Skeletal muscle satellite cell (primary cell): ENCODE measurements at regions not wholly inside any gene's neighbourhood (a gene's known extent, or its start where the extent isn't known, plus 50 kb on each side); places are given as distances from the start of the nearest gene placed in this dataset. TPM values are rescaled to one million over a fixed set of nuclear protein-coding genes. Genes with fewer than 3 reads are reported as not detected.

Experiments used
- H3K27me3 ChIP-seq: 2 replicates; pipeline ENCODE4 v1.7.0; 2013; ENCODE audit warnings: low read length; ENCODE audit not compliant: control insufficient read depth, insufficient read depth
- H3K36me3 ChIP-seq: 2 replicates; pipeline ENCODE4 v1.7.0; 2013; ENCODE audit warnings: mild to moderate bottlenecking, control low read depth, low read length; ENCODE audit not compliant: insufficient read depth
- H3K4me1 ChIP-seq: 2 replicates; pipeline ENCODE4 v1.7.0; 2013; ENCODE audit warnings: low read length; ENCODE audit not compliant: control insufficient read depth, insufficient read depth
- H3K4me2 ChIP-seq: 2 replicates; pipeline ENCODE4 v1.7.0; 2013; ENCODE audit warnings: mild to moderate bottlenecking, low read length
- H3K4me3 ChIP-seq: 2 replicates; pipeline ENCODE4 v1.7.0; 2013; ENCODE audit warnings: low read length
- H3K9ac ChIP-seq: 2 replicates; pipeline ENCODE4 v1.7.0; 2013; ENCODE audit warnings: mild to moderate bottlenecking, low read depth, low read length, moderate library complexity
- H3K9me3 ChIP-seq: replicated peaks from 2 replicates; pipeline ENCODE4 v1.7.0; 2013; ENCODE audit warnings: mild to moderate bottlenecking, control low read depth, low read length
- small RNA-seq: library from RNA; depleted of rRNA; stranded (forward); fragments of <200 nt; gene quantifications from one replicate; pipeline ENCODE3, GENCODE V24; 2012

DNA sequence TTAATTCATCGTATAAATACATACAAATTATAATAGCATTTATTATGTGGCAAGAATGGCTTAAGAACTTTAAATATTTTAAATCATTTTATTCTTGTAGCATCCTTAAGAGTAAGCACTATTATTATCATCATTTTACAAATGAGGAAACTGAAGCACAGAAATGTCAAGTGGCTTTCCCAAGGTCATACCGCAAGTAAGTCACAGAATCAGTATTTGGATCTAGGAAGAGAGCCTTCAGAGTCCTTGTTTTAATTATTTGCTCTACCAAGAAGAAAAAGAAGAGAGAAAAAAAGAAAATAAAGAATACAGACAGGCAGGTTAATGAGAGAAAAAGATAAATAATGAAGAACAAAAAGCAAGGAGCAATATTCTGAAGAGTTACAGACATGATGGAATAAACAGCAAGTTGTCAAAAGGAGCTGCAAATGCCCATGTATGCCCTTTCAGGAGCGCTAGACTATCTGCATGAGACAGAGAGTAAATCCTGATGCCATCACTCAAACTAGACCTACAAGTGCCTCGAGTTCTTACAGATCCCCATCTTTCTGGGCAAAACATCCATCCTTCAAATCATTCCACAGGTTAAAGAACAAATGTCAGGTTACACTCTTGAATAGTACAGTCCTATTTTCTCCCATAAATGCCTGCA is 57.8 kb upstream of the ETAA1 start:
- Histone ChIP-seq H3K4me1 (no peaks in the 10 kb centered on the region), H3K36me3 (no peaks in the 10 kb centered on the region), H3K4me2 (no peak overlapping the region), H3K27me3 (no peaks in the 10 kb centered on the region), H3K9me3 (no peaks in the 10 kb centered on the region), H3K9ac (no peak overlapping the region), H3K4me3 (no peak overlapping the region)

DNA sequence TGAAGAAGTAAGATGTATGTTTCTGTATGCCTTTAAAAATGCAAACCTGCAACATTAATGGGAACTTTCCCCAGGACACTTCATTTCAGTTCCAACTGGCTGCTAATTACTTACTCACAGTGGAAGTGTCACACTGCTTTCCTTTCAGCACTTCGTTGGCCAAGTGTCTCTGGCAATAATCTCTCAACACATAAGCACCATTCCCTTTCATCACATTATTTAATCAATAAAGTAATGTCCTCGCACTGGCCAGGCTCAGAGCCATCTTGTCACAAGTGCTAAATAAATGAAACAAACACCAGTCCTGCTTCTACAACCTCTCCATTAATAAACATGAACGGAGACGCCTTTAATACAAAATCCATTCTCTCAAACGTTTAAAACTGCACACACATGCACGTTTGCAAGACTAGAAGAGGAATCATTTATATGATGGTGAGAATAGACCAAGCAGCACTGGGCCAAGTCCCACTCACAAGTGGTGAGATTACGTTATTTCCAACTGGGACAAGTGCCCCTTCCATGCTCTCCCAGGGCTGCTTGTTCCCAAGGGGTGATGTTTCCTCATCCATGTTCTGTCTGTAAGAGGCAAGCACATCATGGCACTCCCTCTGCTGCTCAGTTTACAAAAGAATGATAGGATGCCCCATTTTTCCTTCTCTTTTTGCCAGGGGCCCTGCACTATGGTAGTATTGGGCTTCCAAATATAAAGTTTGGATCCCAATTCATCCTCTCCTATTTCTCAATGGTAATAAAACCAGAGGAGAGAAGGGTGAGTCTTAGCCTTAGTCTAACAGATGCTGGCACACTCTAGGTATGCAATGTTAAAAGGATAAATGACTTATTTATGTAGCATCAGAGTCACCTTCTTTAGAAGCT is 56.8 kb upstream of the ETAA1 start:
- H3K36me3 ChIP-seq = no peaks in the 10 kb centered on the region
- H3K4me1 ChIP-seq = no peaks in the 10 kb centered on the region
- no peaks in the 10 kb centered on the region for H3K9me3 ChIP-seq
- H3K27me3 ChIP-seq = no peaks in the 10 kb centered on the region
- no peak overlapping the region for H3K4me2 ChIP-seq
- no peak overlapping the region for H3K9ac ChIP-seq
- H3K4me3 ChIP-seq = no peak overlapping the region

DNA sequence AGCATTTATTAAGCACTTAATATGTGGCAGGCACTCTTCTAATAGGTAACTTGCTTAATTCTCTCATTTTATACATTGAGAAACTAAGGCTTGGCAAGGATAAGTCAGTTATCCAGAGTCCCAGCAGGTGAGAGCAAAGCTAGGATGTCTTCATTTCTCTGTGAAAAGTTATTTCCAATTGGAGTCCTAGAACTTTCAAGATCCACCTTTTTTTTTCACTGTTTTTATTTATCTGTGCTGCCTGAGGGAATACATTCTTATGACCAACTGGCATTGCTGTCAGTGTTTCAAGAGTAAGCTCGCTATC is 56.2 kb upstream of the ETAA1 start:
- H3K27me3 ChIP-seq = no peaks in the 10 kb centered on the region
- no peak overlapping the region for H3K4me2 ChIP-seq
- H3K9ac ChIP-seq = no peak overlapping the region
- no peak overlapping the region for H3K4me3 ChIP-seq
- H3K4me1 ChIP-seq = no peaks in the 10 kb centered on the region
- H3K36me3 ChIP-seq = no peaks in the 10 kb centered on the region
- H3K9me3 ChIP-seq = no peaks in the 10 kb centered on the region

DNA sequence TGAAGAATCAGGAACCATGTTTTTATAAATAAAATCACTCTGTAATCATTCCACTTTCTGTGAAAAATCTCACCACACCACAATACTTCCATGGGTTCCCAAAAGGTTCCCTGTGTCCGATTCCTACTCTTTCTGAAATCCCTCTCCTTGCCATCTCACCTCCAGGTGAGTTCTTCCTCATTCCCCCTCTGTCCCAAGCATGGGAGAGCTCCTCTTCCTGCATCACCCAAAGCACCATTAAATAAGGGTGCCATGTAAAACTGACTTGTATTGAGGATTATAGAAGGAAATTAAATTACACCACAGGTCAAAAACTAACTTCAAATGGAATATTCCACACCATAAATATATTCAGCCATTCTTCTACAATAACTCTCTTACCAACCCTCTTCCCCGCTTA is 55.8 kb upstream of the ETAA1 start:
- H3K4me3 ChIP-seq = no peak overlapping the region
- H3K9ac ChIP-seq = no peak overlapping the region
- H3K9me3 ChIP-seq = no peaks in the 10 kb centered on the region
- H3K4me1 ChIP-seq = no peaks in the 10 kb centered on the region
- no peak overlapping the region for H3K4me2 ChIP-seq
- no peaks in the 10 kb centered on the region for H3K27me3 ChIP-seq
- H3K36me3 ChIP-seq = no peaks in the 10 kb centered on the region

DNA sequence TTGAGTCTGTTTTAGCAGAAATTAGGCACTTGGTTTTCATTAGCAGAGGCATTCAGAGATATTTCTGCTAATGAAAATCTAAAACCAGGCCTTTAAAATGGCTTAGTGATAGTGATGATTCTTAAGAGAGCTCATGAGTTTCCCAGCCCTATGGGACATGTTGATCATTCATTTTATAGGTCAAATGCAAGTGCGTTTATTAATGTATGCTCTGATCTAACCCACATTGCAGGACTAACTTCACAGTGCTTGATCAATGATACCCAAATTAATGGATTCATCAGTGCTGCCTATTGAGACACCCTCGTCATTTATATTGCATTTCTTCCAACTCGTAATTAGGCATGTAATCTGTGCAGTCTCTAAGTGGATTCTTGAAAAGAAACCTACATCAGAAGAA is 54.7 kb upstream of the ETAA1 start:
- Histone ChIP-seq H3K9ac (no peak overlapping the region), H3K4me1 (peaks cover 6% of the 10 kb centered on the region), H3K36me3 (no peaks in the 10 kb centered on the region), H3K4me2 (no peak overlapping the region), H3K4me3 (no peak overlapping the region), H3K27me3 (no peaks in the 10 kb centered on the region), H3K9me3 (no peaks in the 10 kb centered on the region)

DNA sequence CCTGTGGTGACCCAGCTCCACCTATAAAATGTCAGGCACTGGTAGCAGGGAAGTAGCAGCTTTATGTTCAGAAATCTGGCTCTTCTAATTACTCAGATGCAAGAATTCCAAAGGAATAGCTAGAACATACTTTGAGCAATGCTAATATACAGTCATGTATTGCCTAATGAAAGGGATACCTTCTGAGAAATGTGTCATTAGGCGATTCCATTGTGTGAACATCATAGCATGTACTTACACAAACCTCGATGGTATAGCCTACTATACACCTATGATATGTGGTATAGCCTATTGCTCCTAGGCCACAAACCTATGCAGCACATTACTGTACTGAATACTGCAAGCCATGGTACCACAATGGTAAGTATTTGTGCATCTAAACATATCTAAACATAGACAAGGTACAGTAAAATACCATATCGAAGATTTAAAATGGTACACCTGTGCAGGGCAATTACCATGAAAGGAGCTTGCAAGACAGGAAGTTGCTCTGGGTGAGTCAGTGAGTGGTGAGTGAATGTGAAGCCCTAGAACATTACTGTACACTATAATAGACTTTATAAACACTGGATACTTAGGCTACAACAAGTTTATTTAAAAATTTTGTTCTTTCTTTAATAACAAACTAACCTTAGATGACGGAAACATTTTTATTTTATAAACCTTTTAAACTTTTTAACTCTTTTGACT is 50.3 kb upstream of the ETAA1 start:
- H3K4me2 ChIP-seq = no peak overlapping the region
- H3K9me3 ChIP-seq = no peaks in the 10 kb centered on the region
- H3K4me1 ChIP-seq = peaks cover 8% of the 10 kb centered on the region
- H3K36me3 ChIP-seq = no peaks in the 10 kb centered on the region
- H3K9ac ChIP-seq = no peak overlapping the region
- no peaks in the 10 kb centered on the region for H3K27me3 ChIP-seq
- no peak overlapping the region for H3K4me3 ChIP-seq

Small RNA genes lying in the stretch of these regions (small RNA-seq; reads per million reads assigned to genes)
- not detected for gene AC009474.2
